OCI-LY7 (cell line): ENCODE measurements at regions not wholly inside any gene's neighbourhood (a gene's known extent, or its start where the extent isn't known, plus 50 kb on each side); places are given as distances from the start of the nearest gene placed in this dataset.

Source experiments
- CTCF ChIP-seq: fragments of 200-600 bp; sonication (generic); conservative IDR thresholded peaks from 2 replicates; pipeline ENCODE4 v1.5.1; 2014; ENCODE audit warnings: mild to moderate bottlenecking, antibody characterized with exemption, low read length, moderate library complexity, mixed read lengths
- EZH2phosphoT487 ChIP-seq: fragments of 200-600 bp; sonication (generic); IDR thresholded peaks from 2 replicates; pipeline ENCODE4 v1.6.1; 2018; ENCODE audit warnings: low read depth, borderline replicate concordance, mild to moderate bottlenecking, mixed run types, antibody characterized with exemption, low read length, moderate library complexity, mixed read lengths

DNA sequence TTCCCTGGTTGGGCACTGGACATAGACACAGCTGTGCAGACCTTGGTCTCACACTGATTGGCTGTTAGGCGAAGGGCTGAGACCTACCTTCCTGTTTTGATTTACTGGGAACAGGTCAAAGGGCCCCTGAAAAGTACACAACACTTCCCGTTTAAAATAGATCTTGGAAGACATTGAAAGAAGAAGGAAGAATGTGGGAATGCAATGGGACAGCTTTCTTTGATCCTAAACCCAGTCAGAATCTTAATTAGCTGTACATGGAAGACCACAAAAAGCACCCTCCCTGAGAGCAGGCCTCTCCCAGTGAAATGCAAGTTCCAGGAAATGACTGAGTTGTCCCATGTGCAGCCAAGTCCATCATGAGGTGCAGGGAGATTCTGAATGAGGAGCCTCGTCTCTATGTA is 83.6 kb upstream of the EXOC2 start:
- TF ChIP-seq CTCF = no peak
- no peak for TF ChIP-seq EZH2phosphoT487
